DMS79 treated with DMSO at 0.1 percent for 48 hours (cell line): ENCODE measurements at regions not wholly inside any gene's neighbourhood (a gene's known extent, or its start where the extent isn't known, plus 50 kb on each side); places are given as distances from the start of the nearest gene placed in this dataset.

ENCODE experiments used
- DNase-seq: peaks from one replicate; lab custom pipeline; 2025; lab: John Stamatoyannopoulos, UW

- no peak for DNase-seq
Observed at GRCh38 chr4:41460641-41461040, 77.3 kb upstream of the LIMCH1 start.

DNA sequence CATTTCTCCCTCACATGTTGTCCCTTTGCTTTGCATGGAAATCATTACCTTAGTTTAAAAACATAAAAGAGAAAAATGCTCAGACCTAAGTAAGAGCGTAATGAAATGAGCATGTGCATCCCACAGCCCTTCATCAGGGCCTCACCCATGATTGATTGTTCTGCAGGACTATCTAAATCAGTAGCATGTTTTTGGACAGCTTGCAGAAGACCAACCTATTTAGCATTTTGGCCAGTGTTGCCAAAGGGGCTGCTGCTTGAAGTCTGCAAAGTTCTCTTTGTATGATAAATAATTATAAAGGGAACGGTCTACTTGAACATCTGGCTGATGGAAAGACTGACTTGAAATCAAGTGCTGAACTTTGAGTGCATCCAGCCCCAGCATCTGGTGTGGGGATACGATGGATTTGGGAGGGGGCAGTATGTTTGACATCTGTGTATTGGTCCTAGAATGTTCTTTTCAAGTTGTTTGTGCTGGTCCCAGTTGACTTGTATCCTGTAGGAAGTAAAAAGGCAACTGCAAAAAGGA lies 76.1 kb upstream of the LIMCH1 start:
- DNase-seq = no peak

GRCh38 chr4:41465146-41465761 lies 72.7 kb upstream of the LIMCH1 start:
- no peak for DNase-seq

GRCh38 chr4:41466249-41466648 lies 71.7 kb upstream of the LIMCH1 start:
- DNase-seq = no peak

DNA sequence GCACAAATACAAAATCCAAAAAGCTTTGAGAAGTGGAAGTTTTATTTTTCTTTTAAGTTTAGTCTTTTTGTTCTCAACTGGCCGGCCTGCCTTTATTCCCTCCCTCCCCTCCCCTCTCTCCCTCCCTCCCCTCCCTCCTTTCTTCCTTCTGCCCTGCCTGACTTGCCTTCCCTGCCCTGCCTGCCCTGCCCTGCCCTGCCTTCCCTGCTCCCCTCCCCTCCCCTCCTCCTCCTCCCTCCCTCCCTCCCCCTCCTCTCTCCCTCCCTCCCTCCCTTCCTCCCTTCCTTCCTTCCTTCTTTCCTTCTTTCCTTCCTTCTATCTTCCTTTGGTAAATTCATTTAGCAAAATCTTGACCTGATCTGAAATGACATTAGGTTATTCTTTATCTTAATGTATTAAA lies 69.8 kb upstream of the LIMCH1 start:
- no peak for DNase-seq

DNA sequence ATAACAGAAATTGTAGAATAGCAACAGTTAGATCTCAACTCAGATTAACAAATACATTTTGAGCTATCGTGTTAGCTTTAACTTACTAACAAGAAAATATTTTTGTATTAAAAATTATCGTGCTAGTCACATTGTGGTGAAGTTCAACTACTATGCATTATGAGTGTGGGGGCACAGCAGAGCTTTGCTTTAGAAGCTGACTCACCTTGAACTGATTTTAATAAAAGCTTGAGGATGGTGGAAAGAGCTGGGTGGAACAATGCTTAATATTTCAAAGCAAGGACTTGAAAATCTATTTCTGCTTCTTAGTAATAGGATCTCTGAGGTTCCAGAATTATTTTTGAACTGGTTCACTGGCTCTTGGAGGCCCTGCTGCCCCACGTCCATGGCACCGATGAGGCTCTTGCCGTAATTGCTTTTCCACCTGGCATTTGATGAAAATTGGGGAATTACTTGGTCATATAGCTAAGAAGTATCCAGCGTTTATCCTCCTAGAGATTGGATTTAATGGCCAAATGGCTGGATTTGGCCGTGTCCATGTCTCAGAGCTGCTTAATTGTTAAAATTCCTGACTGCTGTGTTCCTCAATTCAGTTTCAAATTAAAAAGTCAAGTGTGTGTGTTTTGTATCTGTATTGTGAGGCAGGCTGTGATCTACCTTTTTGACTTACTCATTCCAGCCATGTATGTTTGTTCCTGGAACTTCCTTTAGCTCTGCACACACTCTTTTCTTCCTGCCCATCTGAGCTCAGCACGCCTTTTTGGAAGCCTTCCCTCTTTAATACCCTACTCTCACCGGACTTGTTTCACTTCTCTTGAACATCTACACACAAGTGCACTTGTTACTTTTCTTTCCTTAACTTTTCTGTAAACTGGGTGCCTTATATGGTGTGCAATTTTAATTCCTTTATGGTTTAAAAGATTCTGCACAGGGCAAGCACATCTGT lies 66.6 kb upstream of the LIMCH1 start:
- no peak for DNase-seq

GRCh38 chr4:41472081-41472480 lies 65.9 kb upstream of the LIMCH1 start:
- DNase-seq = no peak

DNA sequence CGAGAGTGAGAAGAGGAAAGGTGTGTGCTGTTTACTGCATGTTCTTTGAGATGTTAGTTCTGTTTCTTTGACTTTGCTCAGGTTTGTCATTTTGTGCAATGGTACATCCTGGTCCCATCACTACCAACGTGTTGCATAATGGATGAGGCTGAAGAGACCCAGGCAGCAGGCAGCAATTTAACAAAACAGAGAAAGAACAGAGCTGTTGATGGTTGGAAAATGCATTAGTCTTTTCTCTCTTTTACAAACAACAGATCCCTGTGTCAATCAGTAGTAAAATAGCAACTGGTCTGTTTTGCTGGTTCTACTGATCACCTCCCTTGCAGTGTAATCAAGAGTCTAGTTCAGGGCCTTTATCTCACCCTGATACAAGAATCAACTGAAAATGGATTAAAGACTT lies 64.8 kb upstream of the LIMCH1 start:
- no peak for DNase-seq

- DNase-seq = no peak
Observed at GRCh38 chr4:41475402-41475801, 62.6 kb upstream of the LIMCH1 start.

DNA sequence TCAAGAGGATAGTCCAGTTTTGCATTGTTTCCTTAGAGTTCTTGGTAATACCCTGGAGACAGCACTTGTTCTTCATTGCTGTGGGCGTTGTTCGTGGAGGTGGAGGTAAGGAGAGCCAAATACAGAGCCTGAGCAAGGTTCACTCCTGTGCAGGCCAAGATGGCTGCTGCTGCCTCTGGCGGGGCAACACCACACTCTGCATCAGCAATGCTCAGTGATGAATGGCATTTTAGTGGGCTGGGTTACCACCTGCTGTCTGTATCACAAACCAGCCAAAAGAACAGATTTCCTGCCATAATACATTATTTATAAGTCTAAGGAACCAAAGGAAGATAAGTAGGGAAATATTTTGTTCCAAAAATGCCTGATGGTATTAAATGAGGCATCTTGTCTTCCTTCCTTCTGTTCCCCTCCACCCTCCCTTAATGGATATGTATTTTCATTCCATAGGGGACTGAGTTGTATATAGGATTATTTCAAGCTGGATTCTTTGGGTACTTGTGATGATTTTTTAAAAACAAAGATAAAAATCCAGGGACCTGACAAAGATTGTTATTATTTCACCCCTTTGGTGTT lies 61.6 kb upstream of the LIMCH1 start:
- no peak for DNase-seq

DNA sequence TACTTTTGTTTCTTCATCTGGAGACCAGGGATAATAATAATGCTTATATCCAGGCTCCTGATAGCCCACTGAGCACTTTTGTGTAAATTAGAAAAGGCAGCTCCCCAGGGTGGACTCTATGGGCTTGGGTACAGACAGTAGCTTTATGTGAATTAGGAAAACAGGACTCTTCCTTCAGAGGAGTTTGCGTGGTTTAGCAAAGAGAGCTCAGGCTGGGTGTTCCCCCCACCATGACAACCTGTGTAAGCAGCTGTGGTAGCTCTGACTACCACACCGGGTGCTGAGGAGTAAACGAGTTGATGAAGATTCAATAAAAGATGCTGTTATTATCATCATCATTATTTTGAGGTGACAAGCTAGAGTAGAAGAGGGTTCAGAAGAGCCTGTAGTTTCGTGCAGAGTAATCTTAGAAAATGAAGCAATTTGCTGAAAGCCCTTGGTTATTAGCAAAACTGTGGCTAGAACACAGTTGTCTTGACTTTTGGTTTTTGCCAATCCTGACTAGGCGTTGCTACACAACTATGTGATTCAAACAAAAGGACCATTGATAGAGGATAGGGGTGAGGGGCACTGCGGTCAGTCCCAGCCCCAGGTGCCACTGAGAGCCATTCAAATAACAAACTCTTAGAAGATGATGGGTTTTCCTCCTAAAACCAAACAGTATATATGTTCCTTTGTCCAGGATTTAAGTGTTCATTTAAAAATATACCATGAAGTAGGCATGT lies 60.6 kb upstream of the LIMCH1 start:
- DNase-seq = no peak

- DNase-seq = no peak
Observed at GRCh38 chr4:41478518-41478917, 59.4 kb upstream of the LIMCH1 start.

DNA sequence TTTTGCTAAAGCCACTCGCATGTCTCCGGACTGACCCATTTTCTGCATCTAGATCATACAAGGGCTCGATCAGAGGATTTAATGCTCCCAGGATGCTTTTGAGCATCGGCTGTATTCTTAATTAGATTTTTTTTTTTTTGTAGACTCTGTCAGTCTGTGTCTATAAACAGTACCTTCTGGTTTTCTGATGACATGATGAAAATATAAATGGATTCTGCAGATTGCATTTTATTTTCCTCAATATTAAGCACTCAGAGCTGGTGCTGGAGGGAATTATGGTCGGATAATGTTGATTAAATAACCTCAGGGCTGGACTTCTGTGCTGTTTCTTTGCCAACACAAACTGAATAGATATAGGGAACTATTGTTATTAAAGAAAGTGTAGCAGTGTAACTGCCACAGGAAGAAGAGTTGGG lies 57.1 kb upstream of the LIMCH1 start:
- DNase-seq = no peak

GRCh38 chr4:41483771-41484170 lies 54.2 kb upstream of the LIMCH1 start:
- DNase-seq = no peak

DNA sequence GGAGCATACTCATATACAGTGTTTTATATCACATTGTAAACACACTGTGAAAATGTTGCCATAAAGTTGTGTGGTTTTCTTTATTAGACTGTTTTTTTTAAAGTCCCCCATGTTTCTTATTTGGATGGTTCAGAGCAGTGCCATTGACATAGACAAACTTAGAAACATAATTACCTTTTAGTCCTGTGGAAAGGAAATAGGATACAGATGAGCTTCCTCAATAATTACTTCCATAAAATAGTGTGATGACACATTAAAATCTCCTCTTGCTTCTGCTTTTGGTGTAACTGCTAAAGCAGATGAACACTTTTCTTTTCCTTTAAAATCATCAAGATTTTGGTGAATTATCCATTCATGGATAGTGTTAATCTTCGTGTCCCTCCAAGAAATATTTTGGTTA lies 52.9 kb upstream of the LIMCH1 start:
- no peak for DNase-seq

- DNase-seq = no peak
Observed at GRCh38 chr4:41487868-41488440, 50.0 kb upstream of the LIMCH1 start.
